ENCODE measurements at regions not wholly inside any gene's neighbourhood (a gene's known extent, or its start where the extent isn't known, plus 50 kb on each side); places are given as distances from the start of the nearest gene placed in this dataset.
"Not testable (repeated sequence)": the region's sequence is repeated elsewhere in the genome, so short reads cannot be mapped to it uniquely, and the experiment has no call there.

GRCh38 chr15:35695003-35695402, 149.0 kb upstream of the DPH6 start:
- DNase-seq (ENCODE audit: low spot score): no peak

- no peak for DNase-seq (ENCODE audit: low spot score)
These were observed 150.8 kb upstream of the DPH6 start for GRCh38 chr15:35696767-35697231.

GRCh38 chr15:35697549-35698299, 151.8 kb upstream of the DPH6 start:
- DNase-seq (ENCODE audit: low spot score): no peak

GRCh38 chr15:35698331-35698730, 152.4 kb upstream of the DPH6 start:
- DNase-seq (ENCODE audit: low spot score): no peak

- DNase-seq (ENCODE audit: low spot score): no peak
These were observed 153.1 kb upstream of the DPH6 start for GRCh38 chr15:35698966-35699575.

DNA sequence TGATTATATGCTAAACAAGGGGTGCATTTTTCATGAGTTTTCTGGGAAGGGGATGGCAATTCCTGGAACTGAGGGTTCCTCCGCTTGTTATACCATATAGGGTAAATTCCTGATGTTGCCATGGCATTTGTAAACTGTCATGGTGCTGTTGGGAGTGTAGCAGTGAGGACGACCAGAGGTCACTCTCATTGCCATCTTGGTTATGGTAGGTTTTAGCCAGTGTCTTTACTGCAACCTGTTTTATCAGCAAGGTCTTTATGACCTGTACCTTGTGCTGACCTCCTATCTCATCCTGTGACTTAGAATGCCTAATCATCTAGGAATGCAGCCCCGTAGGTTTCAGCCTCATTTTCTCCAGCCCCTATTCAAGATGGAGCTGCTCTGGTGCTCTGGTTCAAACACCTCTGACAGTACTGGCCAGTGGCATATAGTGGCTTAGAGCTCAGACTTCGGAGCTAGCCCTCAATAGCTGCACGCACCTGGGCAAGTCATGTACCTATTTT, 154.2 kb upstream of the DPH6 start:
- DNase-seq (ENCODE audit: low spot score): not testable (repeated sequence)

- DNase-seq (ENCODE audit: low spot score): no peak
These were observed 155.6 kb upstream of the DPH6 start for GRCh38 chr15:35701402-35702046.

DNA sequence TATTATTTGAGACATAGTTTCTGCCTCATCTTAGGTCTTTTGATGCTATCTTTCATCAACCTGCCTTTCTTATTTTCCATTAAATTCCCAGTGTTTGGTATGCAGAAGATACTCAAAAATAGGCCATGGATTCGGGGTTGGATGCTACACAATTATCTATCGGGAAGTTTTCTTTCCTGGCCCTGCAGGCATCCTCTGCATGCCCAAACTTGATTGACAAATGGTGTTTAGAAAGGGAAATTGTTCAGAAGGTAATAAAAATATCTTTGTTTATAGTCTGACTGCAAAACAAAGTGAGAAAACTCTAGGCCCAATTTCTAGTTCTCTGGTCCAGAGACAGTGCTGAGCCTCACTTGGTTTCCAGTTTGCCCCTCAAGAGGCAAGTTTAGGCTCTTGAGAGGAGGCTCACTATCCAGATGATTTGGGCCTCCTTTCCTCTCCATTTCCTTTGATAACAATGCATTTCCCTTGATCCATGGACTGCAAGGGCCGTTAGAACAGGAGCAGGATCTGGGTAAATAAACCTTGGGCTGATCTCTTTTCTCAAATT, 157.1 kb upstream of the DPH6 start:
- DNase-seq (ENCODE audit: low spot score): no peak

- DNase-seq (ENCODE audit: low spot score): no peak
These were observed 159.3 kb upstream of the DPH6 start for GRCh38 chr15:35705030-35705883.

DNA sequence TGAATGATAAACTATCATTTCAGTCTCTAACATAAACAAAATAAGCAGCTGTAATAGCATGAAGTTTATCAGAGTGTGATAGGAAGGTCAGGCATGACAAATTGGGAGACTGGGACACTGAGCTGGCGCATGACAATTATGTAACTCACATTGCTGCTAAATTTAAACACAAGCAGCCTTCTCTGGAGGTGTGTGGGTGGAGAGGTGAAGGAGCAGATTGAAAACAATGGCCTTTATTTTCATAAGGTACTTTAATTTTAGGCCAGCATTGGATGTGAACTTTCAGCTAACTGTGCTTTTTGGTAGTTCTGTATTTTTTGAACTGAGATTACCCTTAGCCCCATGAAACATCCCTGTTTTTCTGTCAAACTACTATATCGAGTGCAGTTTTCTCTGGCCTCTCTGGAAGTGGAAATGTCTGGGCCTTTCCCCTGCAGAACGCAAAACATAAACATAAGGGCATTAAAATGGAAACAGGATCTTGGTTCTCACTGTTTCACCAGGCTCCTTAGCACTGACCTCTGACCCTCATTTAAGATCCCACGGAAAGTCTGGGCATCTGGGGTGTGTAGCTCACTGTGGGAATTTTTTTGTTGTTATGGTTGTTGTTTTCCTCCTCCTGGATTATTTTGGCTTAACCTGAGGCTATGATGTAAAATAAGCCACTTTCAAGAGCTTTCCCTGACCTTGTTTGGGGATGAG, 160.1 kb upstream of the DPH6 start:
- DNase-seq (ENCODE audit: low spot score): no peak

DNA sequence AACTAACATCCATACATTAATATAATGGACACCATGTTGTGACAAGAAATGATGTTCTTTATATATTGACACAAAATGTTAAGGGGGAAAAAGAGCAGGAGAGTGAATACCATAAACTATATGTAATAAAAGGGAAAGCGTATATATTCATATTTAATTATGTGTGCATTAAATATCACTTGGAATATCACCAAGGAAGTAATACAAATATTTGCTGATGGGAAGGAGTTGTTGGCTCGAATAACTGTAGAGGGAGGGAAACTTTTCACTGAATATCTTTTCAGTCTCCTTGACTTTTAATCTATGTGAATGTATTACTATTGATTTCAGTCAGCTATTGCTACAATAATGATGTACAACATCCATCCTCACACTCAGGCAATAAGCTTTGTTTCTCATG, 167.0 kb upstream of the DPH6 start:
- no peak for DNase-seq (ENCODE audit: low spot score)

GRCh38 chr15:35713733-35714132, 167.8 kb upstream of the DPH6 start:
- DNase-seq (ENCODE audit: low spot score): no peak

GRCh38 chr15:35717721-35718120, 171.8 kb upstream of the DPH6 start:
- no peak for DNase-seq (ENCODE audit: low spot score)

DNA sequence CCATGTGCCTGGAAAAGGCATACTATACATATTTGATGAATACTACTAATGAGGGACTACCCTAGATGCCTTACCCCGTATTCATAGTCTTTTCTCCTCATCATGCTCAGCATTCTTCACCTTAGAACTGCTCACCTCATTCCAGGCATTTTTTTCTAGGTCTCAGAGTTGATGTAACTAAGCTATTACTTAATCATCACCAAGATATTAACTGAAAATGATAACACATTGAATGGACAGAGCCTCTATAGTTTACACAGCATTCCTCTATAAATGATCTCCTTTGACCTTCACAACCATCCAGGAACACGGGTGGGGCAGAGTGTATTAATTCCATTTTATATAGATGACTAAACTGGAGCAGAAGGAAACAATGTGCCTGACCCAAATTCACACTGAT, 174.1 kb upstream of the DPH6 start:
- DNase-seq (ENCODE audit: low spot score): no peak

DNA sequence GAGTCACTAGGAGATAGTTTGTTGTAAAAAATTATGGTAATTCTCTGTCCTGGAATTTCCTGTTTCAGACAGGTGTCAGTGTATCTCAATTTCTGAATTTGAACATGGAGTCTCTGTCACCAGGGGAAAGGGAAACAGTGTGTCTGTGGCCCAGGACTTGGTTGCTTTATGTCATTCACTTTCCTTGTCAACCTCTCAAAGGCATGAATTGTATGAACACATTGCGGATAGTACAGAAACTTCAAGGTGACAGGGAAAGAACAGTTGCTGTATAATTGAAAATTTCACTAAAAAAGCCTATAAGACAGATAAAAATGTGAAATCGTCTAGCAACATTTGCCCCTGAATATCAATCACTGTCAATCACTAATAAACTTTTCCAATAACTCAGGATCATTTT, 175.0 kb upstream of the DPH6 start:
- DNase-seq (ENCODE audit: low spot score): no peak

DNA sequence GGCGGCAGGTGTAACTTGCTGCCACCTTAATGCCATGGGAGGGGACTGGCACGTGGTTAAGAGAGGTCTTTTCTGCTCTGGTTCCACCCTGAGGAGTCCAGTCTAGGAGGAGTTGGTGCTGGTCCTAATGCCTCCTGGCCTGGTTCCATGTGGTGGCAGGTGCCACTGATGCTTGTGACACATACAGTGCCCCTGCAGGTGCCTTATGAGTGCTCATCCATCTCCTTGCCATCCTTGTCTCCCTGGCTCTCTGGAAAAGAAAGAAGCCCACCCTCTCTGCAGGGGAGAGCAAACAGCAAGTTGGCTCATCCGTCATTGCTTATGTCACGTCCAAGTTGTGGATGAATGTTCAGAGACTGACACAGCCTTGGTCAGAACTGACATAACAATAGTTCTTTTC, 175.8 kb upstream of the DPH6 start:
- DNase-seq (ENCODE audit: low spot score): no peak

- DNase-seq (ENCODE audit: low spot score): no peak
These were observed 176.5 kb upstream of the DPH6 start for GRCh38 chr15:35722501-35722900.

GRCh38 chr15:35723120-35723847, 177.3 kb upstream of the DPH6 start:
- DNase-seq (ENCODE audit: low spot score): no peak

- no peak for DNase-seq (ENCODE audit: low spot score)
These were observed 177.9 kb upstream of the DPH6 start for GRCh38 chr15:35723852-35724251.

- no peak for DNase-seq (ENCODE audit: low spot score)
These were observed 178.7 kb upstream of the DPH6 start for GRCh38 chr15:35724626-35725025.

DNA sequence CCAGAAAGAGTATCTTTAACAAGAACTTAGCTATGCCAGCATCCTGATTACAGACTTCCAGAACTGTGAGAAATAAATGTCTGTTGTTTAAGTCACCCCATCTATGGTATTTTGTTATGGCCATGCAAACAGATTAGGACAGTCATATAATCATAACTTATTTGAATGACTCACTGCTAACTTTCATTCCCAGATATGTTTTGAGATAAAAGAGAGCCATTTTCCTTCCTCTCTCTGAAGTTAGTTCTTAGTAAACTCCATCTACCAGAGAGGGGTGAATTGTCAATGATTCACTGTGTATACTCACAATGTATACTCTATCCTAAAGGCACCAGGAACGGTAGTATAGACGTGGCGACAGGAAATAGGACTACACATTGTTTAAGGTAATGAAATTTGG, 179.4 kb upstream of the DPH6 start:
- DNase-seq (ENCODE audit: low spot score): no peak
